ENCODE measurements at regions not wholly inside any gene's neighbourhood (a gene's known extent, or its start where the extent isn't known, plus 50 kb on each side); places are given as distances from the start of the nearest gene placed in this dataset.

DNA sequence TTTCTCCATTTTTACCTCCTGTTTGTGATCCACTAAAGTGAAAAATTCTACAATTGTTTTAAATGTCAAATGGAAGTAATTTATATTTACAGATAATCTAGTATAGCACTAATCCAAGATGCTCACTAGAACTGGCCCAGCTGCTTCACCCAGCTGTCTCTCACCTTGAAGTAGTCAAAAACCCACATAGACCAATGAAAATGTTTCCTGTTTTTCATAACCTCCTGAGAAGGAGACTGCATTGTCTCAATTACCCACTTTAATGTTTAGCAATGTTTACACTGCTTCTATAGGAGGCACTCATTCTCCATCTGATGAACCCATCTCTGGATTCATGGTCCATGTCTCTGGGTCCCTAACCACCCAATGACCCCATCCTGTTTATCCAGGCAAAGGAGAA is 56.1 kb upstream of the ADO start:
- no peaks in the 10 kb centered on the region for H3K9me3 ChIP-seq (ENCODE audit: low read length)
- ATAC-seq (no peak), DNase-seq (no peak)
- H3K9me2 ChIP-seq (replicated peaks; ENCODE audit: low read length): 0 out of 2 replicates have a peak, but pooled peaks cover 5% of the 10 kb centered on the region
- no peaks in the 10 kb centered on the region for H4K20me1 ChIP-seq (ENCODE audit: low read length)
- CTCF ChIA-PET: no interaction called here
- H3K4me3 ChIP-seq (ENCODE audit: low read length): no peak overlapping the region
- no peaks in the 10 kb centered on the region for H3K27me3 ChIP-seq (ENCODE audit: low read length)
- TF ChIP-seq EZH2 (IDR thresholded peaks at IDR 0.05; ENCODE audit: low read length, unreplicated experiment) (no peak), EZH2phosphoT487 (IDR thresholded peaks at IDR 0.05; ENCODE audit: borderline replicate concordance, low read length) (no peak), CTCF (conservative IDR thresholded peaks at IDR 0.05; ENCODE audit: low read depth, low read length) (no peak)
- no peaks in the 10 kb centered on the region for H3K79me2 ChIP-seq (ENCODE audit: low read length)
- no peaks in the 10 kb centered on the region for H3F3A ChIP-seq (ENCODE audit: low read length, unreplicated experiment)
- no peak overlapping the region for H3K9ac ChIP-seq (ENCODE audit: low read length)
- no peaks in the 10 kb centered on the region for H3K4me1 ChIP-seq (ENCODE audit: insufficient read depth, low read length)
- intact Hi-C loops (cut with micrococcal nuclease): no loop called here
- H3K27ac ChIP-seq (ENCODE audit: low read length): no peak overlapping the region
- H3K36me3 ChIP-seq (ENCODE audit: low read depth, low read length): no peaks in the 10 kb centered on the region
- H2AFZ ChIP-seq (ENCODE audit: low read length): no peak overlapping the region
- BruUV-seq (replicated peaks): no TSS peak
- POLR2A ChIA-PET (ENCODE audit: unreplicated experiment): no interaction called here
- no peak overlapping the region for H3K4me2 ChIP-seq (ENCODE audit: low read length)

GRCh38 chr10:62749093-62749683 is 55.3 kb upstream of the ADO start:
- Histone ChIP-seq H3K9me2 (replicated peaks; ENCODE audit: low read length) (peaks cover 5% of the 10 kb centered on the region; the same call in 1 of the 2 replicates), H3K79me2 (ENCODE audit: low read length) (no peaks in the 10 kb centered on the region), H3K9me3 (ENCODE audit: low read length) (no peaks in the 10 kb centered on the region), H4K20me1 (ENCODE audit: low read length) (no peaks in the 10 kb centered on the region), H3K27ac (ENCODE audit: low read length) (no peak overlapping the region), H3K4me2 (ENCODE audit: low read length) (no peak overlapping the region), H3K36me3 (ENCODE audit: low read depth, low read length) (no peaks in the 10 kb centered on the region), H3K4me3 (ENCODE audit: low read length) (no peak overlapping the region), H2AFZ (ENCODE audit: low read length) (peak overlapping the region; percentile 20; the same call in 1 of the 2 replicates), H3F3A (ENCODE audit: low read length, unreplicated experiment) (no peaks in the 10 kb centered on the region), H3K4me1 (ENCODE audit: insufficient read depth, low read length) (no peaks in the 10 kb centered on the region), H3K9ac (ENCODE audit: low read length) (no peak overlapping the region), H3K27me3 (ENCODE audit: low read length) (no peaks in the 10 kb centered on the region)
- intact Hi-C loops (cut with micrococcal nuclease): no loop called here
- ATAC-seq: no peak
- BruUV-seq (replicated peaks): no TSS peak
- CTCF ChIA-PET: interaction anchor here (0.6 kb wide), 1 partner anchor 123 kb away, joined by 3 read pairs; no protein-coding TSS in a partner anchor
- DNase-seq: no peak
- TF ChIP-seq CTCF (conservative IDR thresholded peaks at IDR 0.05; ENCODE audit: low read depth, low read length) (no peak), EZH2phosphoT487 (IDR thresholded peaks at IDR 0.05; ENCODE audit: borderline replicate concordance, low read length) (no peak), EZH2 (IDR thresholded peaks at IDR 0.05; ENCODE audit: low read length, unreplicated experiment) (no peak)
- POLR2A ChIA-PET (ENCODE audit: unreplicated experiment): interaction anchor here (0.5 kb wide), 1 partner anchor 16 kb away, joined by 4 read pairs; no protein-coding TSS in a partner anchor
